HG03442 (cell line): ENCODE measurements at regions not wholly inside any gene's neighbourhood (a gene's known extent, or its start where the extent isn't known, plus 50 kb on each side); places are given as distances from the start of the nearest gene placed in this dataset.
A peak's percentile ranks its signal among the peaks of the same experiment; 100 is the strongest.
"Not testable (repeated sequence)": the region's sequence is repeated elsewhere in the genome, so short reads cannot be mapped to it uniquely, and the experiment has no call there.

Experiments
- ATAC-seq: cut with Tn5 transposase; IDR thresholded peaks from one replicate; pipeline ENCODE4 v1.9.1; 2021; ENCODE audit warnings: mild to moderate bottlenecking, moderate library complexity; ENCODE audit not compliant: unreplicated experiment

DNA sequence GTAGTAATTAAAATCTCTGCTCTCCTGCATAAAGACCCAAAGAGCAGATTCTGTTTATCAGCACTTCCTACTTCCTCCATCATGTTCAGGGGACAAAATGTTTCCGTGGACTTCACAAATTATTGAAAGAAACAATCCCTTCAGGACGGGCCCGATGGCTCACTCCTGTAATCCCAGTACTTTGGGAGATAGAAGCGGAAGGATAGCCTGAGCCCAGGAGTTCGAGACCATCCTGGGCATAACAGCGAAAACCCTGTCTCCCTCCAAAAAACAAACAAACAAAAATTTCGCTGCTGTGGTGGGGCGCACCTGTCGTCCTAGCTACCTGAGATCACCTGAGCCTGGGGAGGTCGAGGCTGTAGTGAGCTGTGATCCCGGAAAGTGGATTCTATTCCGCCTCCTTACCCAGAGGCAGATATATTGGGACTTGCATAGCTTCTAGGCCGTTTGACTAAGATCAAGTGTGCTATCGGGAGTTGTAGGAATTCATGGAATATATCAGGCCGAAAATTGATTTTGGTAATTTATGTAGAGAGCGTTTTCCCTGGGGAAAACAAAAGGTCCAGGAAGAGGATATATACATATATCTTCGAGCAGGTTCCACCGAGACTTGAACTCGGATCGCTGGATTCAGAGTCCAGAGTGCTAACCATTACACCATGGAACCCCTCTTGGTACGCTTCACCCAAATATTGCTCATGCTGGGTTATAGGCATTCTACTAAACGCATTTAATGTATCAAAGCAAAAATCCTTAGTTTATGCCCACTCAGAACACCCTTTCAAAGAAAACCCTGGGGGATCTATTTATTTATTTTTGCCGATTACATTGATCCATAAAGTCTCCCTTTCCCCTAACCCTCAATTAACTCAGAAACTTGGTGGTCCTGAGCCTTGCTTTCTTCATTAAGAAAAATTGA, 74.5 kb upstream of the ZNF184 start:
- ATAC-seq: no peak

DNA sequence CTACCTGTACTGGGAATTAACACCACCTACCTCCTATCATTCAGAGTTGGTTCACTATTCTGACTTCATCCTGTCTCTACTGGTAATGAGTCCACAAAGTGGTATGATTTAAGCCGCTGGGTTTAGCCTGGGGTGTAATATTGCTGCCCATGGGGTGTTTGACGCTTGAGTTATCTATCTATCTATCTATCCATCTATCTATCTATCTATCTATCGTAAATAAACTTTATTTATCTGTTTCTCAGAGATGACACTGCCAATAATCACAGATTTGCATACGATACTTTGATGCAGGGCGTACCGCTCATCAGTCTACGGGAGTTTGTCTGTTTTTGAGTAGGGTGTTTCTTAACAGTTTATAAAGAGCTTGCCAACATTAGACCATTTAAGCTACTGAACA, 73.6 kb upstream of the ZNF184 start:
- no peak for ATAC-seq

DNA sequence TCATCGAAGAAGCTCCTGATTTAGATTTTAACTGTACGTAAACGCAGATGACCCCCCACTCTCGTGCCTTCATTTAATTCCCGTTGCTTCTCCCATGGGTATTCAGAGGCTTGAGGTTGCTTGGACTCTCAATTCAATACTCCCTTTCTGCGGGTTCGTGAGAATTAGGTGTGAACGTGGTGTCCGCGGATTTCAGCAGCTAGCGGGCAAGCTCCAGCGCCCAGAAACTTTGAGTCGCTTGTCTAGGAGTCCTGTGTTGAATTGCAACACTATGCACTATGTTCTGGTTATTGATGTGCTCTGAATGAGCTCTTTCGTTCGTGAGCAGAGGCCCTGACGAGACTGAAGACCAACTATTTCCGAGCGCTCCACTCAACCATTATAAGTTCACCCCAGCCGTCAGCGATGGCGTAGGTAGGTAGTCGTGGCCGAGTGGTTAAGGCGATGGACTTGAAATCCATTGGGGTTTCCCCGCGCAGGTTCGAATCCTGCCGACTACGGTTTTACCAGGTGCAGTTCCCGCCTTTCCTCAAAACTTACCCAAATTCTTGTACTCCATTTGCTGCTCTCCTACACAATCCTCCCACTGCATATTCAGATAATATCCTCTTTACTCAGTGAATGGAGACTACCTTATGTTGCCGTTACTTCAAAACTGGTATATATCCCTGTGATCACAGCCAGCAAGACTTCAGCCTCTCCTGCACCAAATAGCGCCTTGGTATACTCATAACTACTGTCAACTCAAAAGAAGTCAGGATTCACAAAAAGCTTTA, 72.6 kb upstream of the ZNF184 start:
- peak; percentile 41 for ATAC-seq

DNA sequence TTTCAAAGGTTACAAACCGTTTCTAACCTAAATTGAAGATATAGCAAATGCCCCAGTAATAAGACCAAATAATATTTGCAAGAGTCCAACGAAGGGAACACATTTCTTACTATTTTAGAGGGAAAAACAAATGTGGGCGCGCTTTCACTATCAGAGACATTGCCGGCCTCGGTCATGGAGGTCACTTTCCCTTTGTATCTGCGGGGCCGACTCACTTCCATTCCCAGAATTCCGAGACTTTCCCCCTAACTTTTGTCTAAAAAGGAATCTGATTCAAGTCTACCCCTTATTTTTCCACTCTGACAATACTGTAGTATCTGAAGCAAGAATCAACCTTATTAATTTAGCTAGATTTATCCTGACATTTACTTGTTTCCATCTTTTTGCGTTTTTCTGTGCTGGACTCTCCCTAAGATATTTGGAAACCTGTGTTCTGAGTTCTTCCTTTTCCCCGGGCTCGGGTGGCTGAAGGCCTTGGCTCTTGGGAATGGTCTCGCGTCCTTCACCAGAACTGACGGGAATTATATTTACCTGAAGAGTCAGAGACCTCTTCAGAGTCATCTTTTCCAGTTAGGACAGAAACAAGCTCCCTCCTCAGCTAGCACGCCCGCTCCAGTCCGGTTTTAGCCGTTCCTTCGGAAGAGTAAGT, 71.8 kb upstream of the ZNF184 start:
- ATAC-seq: no peak

DNA sequence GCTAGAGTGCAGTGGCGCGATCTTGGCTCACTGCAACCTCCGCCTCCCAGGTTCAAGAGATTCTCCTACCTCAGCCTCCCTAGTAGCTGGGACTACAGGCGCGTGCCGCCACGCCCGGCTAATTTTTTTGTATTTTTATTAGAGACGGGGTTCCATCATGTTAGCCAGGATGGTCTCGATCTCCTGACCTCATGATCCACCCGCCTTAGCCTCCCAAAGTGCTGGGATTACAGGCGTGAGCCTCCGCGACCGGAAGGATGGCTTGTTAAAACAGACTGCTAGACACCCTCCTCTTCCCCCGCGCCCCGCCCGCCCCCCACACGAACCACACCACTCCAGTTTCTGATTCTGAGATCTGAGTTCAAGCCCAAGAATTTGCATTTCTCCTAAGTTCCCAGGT, 71.2 kb upstream of the ZNF184 start:
- not testable (repeated sequence) for ATAC-seq

DNA sequence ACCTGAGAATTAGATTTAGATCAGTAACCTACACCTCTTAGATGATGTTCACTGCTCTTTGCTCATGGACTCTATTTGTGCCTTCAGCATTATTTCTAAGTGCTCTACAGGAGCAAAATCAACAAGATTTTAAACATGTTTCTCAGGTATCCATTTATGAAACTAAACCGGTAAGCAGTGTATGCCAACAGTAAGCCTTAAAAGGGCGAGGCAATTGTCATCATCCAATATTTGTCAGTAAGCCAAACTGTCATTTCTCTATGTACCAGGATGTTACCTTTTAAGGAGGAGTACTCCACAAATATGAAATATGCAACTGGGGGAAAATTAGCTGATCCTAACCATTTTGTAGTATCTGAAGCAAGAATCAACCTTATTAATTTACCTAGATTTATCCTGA, 69.6 kb upstream of the ZNF184 start:
- ATAC-seq: no peak

DNA sequence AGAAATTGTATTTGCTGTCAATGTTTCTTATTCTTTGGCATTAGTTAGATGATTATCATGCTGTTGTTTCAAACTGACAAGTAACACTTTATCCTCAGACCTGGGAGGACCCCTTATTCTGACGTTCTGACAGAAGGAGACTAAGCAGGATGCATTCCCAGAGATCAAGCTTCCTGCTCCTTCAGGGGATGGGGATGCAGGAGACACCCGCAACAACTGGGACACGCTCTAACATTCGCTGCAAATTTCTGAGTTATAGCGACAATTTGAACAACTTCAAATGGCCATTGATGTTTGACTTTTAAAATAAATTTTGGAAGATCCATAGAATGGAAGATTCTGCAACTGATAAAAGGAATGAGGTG, 69.0 kb upstream of the ZNF184 start:
- no peak for ATAC-seq

DNA sequence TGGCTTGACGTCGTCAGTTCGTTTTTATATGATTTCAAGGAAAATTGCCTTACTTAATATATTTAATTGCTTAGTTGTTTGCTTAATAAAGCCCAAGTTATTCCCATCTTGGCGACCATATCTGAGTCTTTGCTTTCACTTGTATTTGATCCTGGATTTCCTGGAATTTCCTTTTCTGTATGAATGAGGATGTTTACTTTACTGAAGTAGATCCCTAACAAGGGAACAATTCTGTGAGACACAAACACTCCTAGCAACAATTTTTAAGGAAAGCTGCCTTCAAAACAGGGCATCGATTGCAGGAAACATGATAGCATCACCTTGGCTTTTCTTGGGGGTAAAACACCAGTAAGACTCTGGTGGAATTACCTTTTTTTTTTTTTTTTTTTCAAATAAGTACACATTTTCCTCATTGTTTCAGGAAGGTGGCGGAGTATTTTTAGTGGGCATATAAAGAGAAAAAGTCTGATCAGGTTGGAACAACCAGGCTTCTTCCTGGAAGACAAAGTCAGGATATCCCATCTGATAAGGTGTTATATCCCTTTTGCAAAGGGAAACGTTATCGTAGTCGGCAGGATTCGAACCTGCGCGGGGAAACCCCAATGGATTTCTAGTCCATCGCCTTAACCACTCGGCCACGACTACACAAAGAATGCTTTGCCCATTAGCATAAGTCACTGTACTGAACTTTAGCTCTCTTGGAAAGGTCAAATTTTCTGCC, 68.5 kb upstream of the ZNF184 start:
- ATAC-seq: no peak

DNA sequence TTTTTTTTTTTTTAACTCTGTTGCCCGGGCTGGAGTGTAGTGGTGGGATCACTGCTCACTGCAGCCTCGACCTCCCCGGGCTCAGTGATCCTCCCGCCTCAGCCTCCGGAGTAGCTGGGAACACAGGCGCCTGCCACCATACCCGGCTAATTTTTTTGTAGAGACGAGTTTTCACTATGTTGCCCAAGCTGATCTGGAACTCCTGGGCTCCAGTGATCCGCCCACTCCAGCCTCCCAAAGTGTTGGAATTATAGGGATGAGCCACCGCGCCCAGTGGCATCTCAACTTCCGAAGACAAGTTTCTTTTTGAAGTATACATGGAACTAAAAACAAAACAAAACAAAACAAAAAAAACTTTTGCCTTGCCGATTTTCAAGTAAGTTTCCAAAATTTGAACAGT, 66.6 kb upstream of the ZNF184 start:
- ATAC-seq: no peak

DNA sequence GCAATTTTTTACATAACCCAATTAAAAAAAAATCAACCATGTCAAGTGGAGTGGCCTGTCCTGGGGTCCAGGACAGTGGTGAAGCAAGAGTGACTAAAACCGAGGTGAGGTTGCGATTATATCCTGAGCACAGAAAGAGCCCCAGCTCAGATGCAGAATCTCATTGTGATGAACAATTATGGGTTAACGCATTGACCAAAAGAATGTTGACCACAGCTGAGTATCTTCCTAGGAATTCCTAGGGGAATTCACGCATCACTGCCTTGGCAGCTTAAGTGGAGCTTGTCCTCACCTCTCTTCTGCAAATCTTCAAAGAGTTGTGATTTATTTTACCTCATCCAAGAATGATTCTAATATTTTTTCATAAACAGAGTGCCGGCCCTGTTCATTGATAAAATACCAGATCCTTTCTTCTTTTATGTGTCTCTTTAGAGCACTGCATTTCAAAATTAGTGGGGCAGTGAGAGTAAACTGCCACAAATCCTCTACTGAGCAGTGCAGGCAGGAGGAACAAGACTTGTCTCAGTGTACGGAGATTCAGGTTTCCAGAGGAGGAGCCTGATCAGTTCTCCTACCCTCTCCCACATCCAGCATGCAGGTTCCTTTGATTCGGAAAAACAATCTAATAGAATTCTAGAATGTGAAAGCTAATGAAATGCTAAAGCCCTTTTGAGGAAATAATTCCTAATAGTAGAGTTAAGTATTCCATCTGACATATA, 60.1 kb upstream of the ZNF184 start:
- no peak for ATAC-seq

DNA sequence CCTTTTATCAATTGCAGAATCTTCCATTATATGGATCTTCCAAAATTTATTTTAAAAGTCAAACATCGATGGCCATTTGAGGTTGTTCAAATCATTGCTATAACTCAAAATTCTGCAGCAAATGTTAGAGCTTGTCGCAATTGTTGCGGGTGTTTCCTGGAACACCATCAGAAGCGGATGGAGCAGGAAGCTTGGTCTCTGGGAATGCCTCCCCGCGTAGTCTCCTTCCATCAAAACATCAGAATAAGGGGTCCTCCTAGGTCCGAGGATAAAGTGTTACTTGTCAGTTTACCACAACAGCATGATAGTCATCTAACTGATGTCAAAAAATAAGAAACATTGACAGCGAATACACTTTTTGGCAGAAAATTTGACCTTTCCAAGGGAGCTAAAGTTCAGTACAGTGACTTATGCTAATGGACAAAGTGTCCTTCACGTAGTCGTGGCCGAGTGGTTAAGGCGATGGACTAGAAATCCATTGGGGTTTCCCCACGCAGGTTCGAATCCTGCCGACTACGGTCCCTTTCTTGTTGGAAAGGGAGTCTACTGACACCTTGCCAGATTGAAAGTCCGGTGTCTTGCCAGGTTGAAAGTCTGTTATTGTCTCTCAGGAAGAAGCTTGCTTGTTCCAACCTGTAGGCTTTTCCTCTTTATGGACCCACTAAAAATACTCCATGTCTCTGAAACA, 59.0 kb upstream of the ZNF184 start:
- no peak for ATAC-seq

DNA sequence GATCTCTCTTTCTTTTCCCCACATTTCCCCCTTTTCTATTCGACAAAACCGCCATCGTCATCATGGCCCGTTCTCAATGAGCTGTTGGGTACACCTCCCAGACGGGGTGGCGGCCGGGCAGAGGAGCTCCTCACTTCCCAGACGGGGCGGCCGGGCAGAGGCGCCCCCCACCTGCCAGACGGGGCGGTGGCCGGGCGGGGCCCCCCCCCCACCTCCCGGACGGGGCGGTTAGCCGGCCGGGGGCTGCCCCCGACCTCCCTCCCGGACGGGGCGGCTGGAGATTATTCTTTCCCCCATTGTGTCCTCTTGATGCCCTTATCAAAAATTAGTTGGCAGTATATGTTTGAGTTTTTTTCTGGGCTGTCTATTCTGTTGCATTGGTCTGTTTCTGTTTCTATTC, 56.9 kb upstream of the ZNF184 start:
- not testable (repeated sequence) for ATAC-seq

DNA sequence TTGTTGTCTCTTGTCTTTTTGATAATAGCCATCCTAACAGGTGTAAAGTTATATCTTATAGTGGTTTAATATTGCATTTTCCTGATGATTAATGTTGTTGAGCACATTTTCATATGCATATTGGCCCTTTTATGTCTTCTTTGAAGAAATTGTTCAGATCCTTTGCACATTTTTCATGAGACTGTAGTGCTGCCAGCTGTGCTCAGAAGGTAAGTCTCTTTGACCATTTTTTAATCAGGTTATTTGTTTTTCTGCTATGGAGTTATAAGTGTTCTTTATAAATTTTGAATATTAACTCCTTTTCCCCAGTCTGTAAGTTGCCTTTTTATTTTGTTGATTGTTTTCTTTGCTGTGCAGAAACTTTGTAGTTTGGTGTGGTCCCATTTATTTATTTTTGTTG, 55.8 kb upstream of the ZNF184 start:
- no peak for ATAC-seq
